SK-N-SH (cell line): ENCODE measurements at regions not wholly inside any gene's neighbourhood (a gene's known extent, or its start where the extent isn't known, plus 50 kb on each side); places are given as distances from the start of the nearest gene placed in this dataset.

Source experiments
- CTCF ChIA-PET: fragments of 300-600, 350-600 bp; formaldehyde crosslinking; extraction: SDS; loops from one replicate; lab custom pipeline; 2021; lab: Yijun Ruan, JAX
- POLR2A ChIA-PET: fragments of 350-600 bp; sonication (Branson Sonifier 250); formaldehyde crosslinking; extraction: SDS; loops from one replicate; lab custom pipeline; 2020; ENCODE audit warnings: antibody characterized with exemption, inconsistent platforms; lab: Yijun Ruan, JAX
- DNase-seq: peaks from one replicate; pipeline ENCODE4 v3.0.0; 2012
- H2AFZ ChIP-seq: fragments of 200-600 bp; sonication (generic); 2 replicates; pipeline ENCODE4 v1.8.1; 2016; ENCODE audit warnings: antibody characterized with exemption, mild to moderate bottlenecking, low read depth
- H3F3A ChIP-seq: fragments of 200-600 bp; sonication (generic); replicated peaks from 2 replicates; pipeline ENCODE3; 2016; ENCODE audit warnings: antibody characterized with exemption, mild to moderate bottlenecking; ENCODE audit not compliant: insufficient read depth
- H3K27ac ChIP-seq, 2 experiments: fragments of 200-500 bp in 1 of 2; fragments of 200-600 bp in 1 of 2; sonication (Bioruptor generic) in 1 of 2; sonication (generic), shearing (Covaris generic) in 1 of 2; 2 replicates each; pipeline versions ENCODE4 v1.5.1 to v1.6.1; 2014 to 2016; ENCODE audit warnings: low read depth in 2 of 2, inconsistent platforms in 1 of 2, low read length in 1 of 2, mild to moderate bottlenecking in 1 of 2, mixed read lengths in 1 of 2
- H3K27me3 ChIP-seq: fragments of 200-600 bp; sonication (generic), shearing (Covaris generic); 2 replicates; pipeline ENCODE4 v1.6.1; 2016; ENCODE audit warnings: mixed run types; ENCODE audit not compliant: insufficient read depth
- H3K36me3 ChIP-seq, 2 experiments: fragments of 200-500 bp in 1 of 2; fragments of 200-600 bp in 1 of 2; sonication (Bioruptor generic) in 1 of 2; sonication (generic) in 1 of 2; replicated peaks in 1 of 2; 2 replicates each; pipeline versions ENCODE3 to v1.5.1; 2014 to 2016; ENCODE audit warnings: low read length in 1 of 2, mild to moderate bottlenecking in 1 of 2; ENCODE audit not compliant: insufficient read depth in 2 of 2, control insufficient read depth in 1 of 2
- H3K4me1 ChIP-seq, 2 experiments: fragments of 200-500 bp in 1 of 2; fragments of 200-600 bp in 1 of 2; sonication (Bioruptor generic) in 1 of 2; sonication (generic), shearing (Covaris generic) in 1 of 2; 2 replicates each; pipeline versions ENCODE4 v1.5.1 to v1.6.1; 2014 to 2016; ENCODE audit warnings: low read depth in 1 of 2, low read length in 1 of 2, mixed run types in 1 of 2; ENCODE audit not compliant: insufficient read depth in 2 of 2, control insufficient read depth in 1 of 2
- H3K4me2 ChIP-seq: fragments of 200-600 bp; sonication (generic), shearing (Covaris generic); 2 replicates; pipeline ENCODE4 v1.6.1; 2017; ENCODE audit warnings: mixed run types
- H3K4me3 ChIP-seq, 2 experiments: fragments of 200-500 bp in 1 of 2; fragments of 200-600 bp in 1 of 2; sonication (Bioruptor generic) in 1 of 2; sonication (generic), shearing (Covaris generic) in 1 of 2; 2 replicates each; pipeline versions ENCODE4 v1.5.1 to v1.8.1; 2014 to 2016; ENCODE audit warnings: low read depth in 2 of 2, inconsistent platforms in 1 of 2, low read length in 1 of 2, mild to moderate bottlenecking in 1 of 2, mixed read lengths in 1 of 2, moderate library complexity in 1 of 2
- H3K79me2 ChIP-seq: fragments of 200-600 bp; sonication (generic); 2 replicates; pipeline ENCODE4 v1.8.1; 2017; ENCODE audit warnings: mild to moderate bottlenecking; ENCODE audit not compliant: insufficient read depth
- H3K9ac ChIP-seq: fragments of 200-600 bp; sonication (generic); 2 replicates; pipeline ENCODE4 v1.6.1; 2017; ENCODE audit warnings: mixed run types
- H3K9me2 ChIP-seq: fragments of 200-600 bp; sonication (generic); 2 replicates; pipeline ENCODE4 v1.6.1; 2017; ENCODE audit warnings: mixed run types
- H3K9me3 ChIP-seq: fragments of 200-600 bp; sonication (generic); 2 replicates; pipeline ENCODE4 v1.6.1; 2017; ENCODE audit warnings: mixed run types, mild to moderate bottlenecking, moderate library complexity
- H4K20me1 ChIP-seq: fragments of 200-600 bp; sonication (generic); 2 replicates; pipeline ENCODE4 v1.6.1; 2017; ENCODE audit warnings: mild to moderate bottlenecking, mixed run types; ENCODE audit not compliant: insufficient read depth
- CHD2 ChIP-seq: fragments of 150-350 bp; IDR thresholded peaks from 2 replicates; pipeline ENCODE4 v1.6.1; 2018; ENCODE audit warnings: low read length; ENCODE audit not compliant: partially characterized antibody
- CTCF ChIP-seq: fragments of 200-600 bp; sonication (generic); IDR thresholded peaks from 2 replicates; pipeline ENCODE4 v1.6.1; 2017; ENCODE audit warnings: antibody characterized with exemption, mild to moderate bottlenecking, moderate library complexity
- EP300 ChIP-seq, 2 experiments: IDR thresholded peaks; 2 replicates each; pipeline versions ENCODE4 v1.4.0 to v1.6.1; 2012; ENCODE audit warnings: borderline replicate concordance in 1 of 2, low read depth in 1 of 2, low read length in 1 of 2
- EZH2phosphoT487 ChIP-seq: fragments of 200-600 bp; sonication (generic); IDR thresholded peaks from 2 replicates; pipeline ENCODE4 v1.6.1; 2017; ENCODE audit warnings: low read depth, mixed run types, mild to moderate bottlenecking, antibody characterized with exemption, moderate library complexity, borderline replicate concordance
- FOXM1 ChIP-seq: IDR thresholded peaks from 2 replicates; pipeline ENCODE4 v1.4.0; 2012; ENCODE audit warnings: low read depth, mild to moderate bottlenecking
- IRF3 ChIP-seq: fragments of 150-350 bp; IDR thresholded peaks from 2 replicates; pipeline ENCODE4 v1.6.1; 2016; ENCODE audit warnings: mild to moderate bottlenecking, low read depth, low read length
- JUND ChIP-seq: IDR thresholded peaks from 2 replicates; pipeline ENCODE4 v1.4.0; 2012
- MAX ChIP-seq: IDR thresholded peaks from 2 replicates; pipeline ENCODE4 v1.4.0; 2012; ENCODE audit warnings: low read depth
- NFIC ChIP-seq: IDR thresholded peaks from 2 replicates; pipeline ENCODE4 v1.4.0; 2012; ENCODE audit warnings: borderline replicate concordance
- RAD21 ChIP-seq: IDR thresholded peaks from 2 replicates; pipeline ENCODE4 v1.6.1; 2012; ENCODE audit warnings: mild to moderate bottlenecking, low read length
- RCOR1 ChIP-seq: fragments of 150-350 bp; IDR thresholded peaks from 2 replicates; pipeline ENCODE4 v1.6.1; 2017; ENCODE audit warnings: antibody characterized with exemption, low read length
- RFX5 ChIP-seq: IDR thresholded peaks from 2 replicates; pipeline ENCODE4 v1.6.1; 2012; ENCODE audit warnings: mild to moderate bottlenecking, improper control_type of control experiment, low read length
- SMC3 ChIP-seq: IDR thresholded peaks from 2 replicates; pipeline ENCODE4 v1.6.1; 2012; ENCODE audit warnings: low read depth, low read length, improper control_type of control experiment
- TAF1 ChIP-seq: IDR thresholded peaks from 2 replicates; pipeline ENCODE4 v1.6.1; 2012; ENCODE audit warnings: low read depth, mild to moderate bottlenecking, low read length, moderate library complexity, borderline replicate concordance

GRCh38 chr7:119175911-119176627 is 951.6 kb downstream of the ANKRD7 start (continued):
- TF ChIP-seq RFX5 (no peak), SMC3 (peak; percentile 78), TAF1 (no peak), MAX (no peak), FOXM1 (no peak), NFIC (no peak), CHD2 (no peak), IRF3 (no peak), RAD21 (peak; percentile 90), EZH2phosphoT487 (no peak), RCOR1 (no peak), CTCF (peak; percentile 99)
- TF ChIP-seq, all 33 proteins: peak for 3

- Histone ChIP-seq H3K79me2 (no peaks in the 10 kb centered on the region), H3K27ac (no peak overlapping the region), H3F3A (no peaks in the 10 kb centered on the region), H3K27me3 (no peaks in the 10 kb centered on the region), H3K4me2 (no peak overlapping the region), H3K4me1 (peaks cover 0 to 3% of the 10 kb centered on the region in 2 experiments; a peak in 2 of 4 replicates), H3K4me3 (no peak overlapping the region), H3K9me3 (no peaks in the 10 kb centered on the region), H2AFZ (no peak overlapping the region), H4K20me1 (no peaks in the 10 kb centered on the region), H3K36me3 (no peaks in the 10 kb centered on the region), H3K9ac (no peak overlapping the region)
- CTCF ChIA-PET, result interaction anchor here (0.9 to 4.0 kb wide), 10 partner anchors 8 to 825 kb away, joined by 3 to 88 read pairs (median 4); no protein-coding TSS in a partner anchor
- POLR2A ChIA-PET, result no interaction called here
- DNase-seq, result no peak
- TF ChIP-seq JUND, result no peak
- TF ChIP-seq EP300 (IDR thresholded peaks at IDR 0.05; ENCODE audit: borderline replicate concordance in 1 of 2, low read depth in 1 of 2, low read length in 1 of 2), result 0 out of 4 replicates have a peak, but pooled peaks of 1 of the 2 experiments have one; percentile 7
- peak; percentile 37; the same call in 1 of the 2 replicates for TF ChIP-seq RCOR1
- TF ChIP-seq, all 33 proteins: peak for 2
- H3K9me2 ChIP-seq, result no peaks in the 10 kb centered on the region
Measured at GRCh38 chr7:119177863-119178262, 953.4 kb downstream of the ANKRD7 start.
